H4 (cell line): ENCODE measurements at regions not wholly inside any gene's neighbourhood (a gene's known extent, or its start where the extent isn't known, plus 50 kb on each side); places are given as distances from the start of the nearest gene placed in this dataset.
"Not testable (repeated sequence)": the region's sequence is repeated elsewhere in the genome, so short reads cannot be mapped to it uniquely, and the experiment has no call there.

Experiments used
- DNase-seq: peaks from one replicate; pipeline ENCODE4 v3.0.0-alpha.2; 2015; ENCODE audit warnings: low spot score

GRCh38 chrX:88828011-88828410 is 81.0 kb downstream of the CPXCR1 start:
- no peak for DNase-seq

- no peak for DNase-seq
Measured at GRCh38 chrX:88830111-88830510, 83.1 kb downstream of the CPXCR1 start.

- DNase-seq = not testable (repeated sequence)
Measured at GRCh38 chrX:88837721-88838120, 90.7 kb downstream of the CPXCR1 start.

- no peak for DNase-seq
Measured at GRCh38 chrX:88838392-88838791, 91.4 kb downstream of the CPXCR1 start.

GRCh38 chrX:88843841-88844240 is 96.8 kb downstream of the CPXCR1 start:
- not testable (repeated sequence) for DNase-seq

- no peak for DNase-seq
Measured at GRCh38 chrX:88853925-88854324, 106.9 kb downstream of the CPXCR1 start.

GRCh38 chrX:88863726-88864125 is 116.7 kb downstream of the CPXCR1 start:
- DNase-seq = no peak

GRCh38 chrX:88865634-88866033 is 118.6 kb downstream of the CPXCR1 start:
- DNase-seq = no peak

- no peak for DNase-seq
Measured at GRCh38 chrX:88881536-88881935, 134.5 kb downstream of the CPXCR1 start.

- peak; percentile 50 for DNase-seq
Measured at GRCh38 chrX:88883200-88883599, 136.2 kb downstream of the CPXCR1 start.

GRCh38 chrX:88886908-88887307 is 139.9 kb downstream of the CPXCR1 start:
- DNase-seq = peak; percentile 51

GRCh38 chrX:88903989-88904718 is 157.1 kb downstream of the CPXCR1 start:
- no peak for DNase-seq

- DNase-seq = no peak
Measured at GRCh38 chrX:88908056-88908455, 161.0 kb downstream of the CPXCR1 start.

- no peak for DNase-seq
Measured at GRCh38 chrX:88937616-88938015, 190.6 kb downstream of the CPXCR1 start.

- no peak for DNase-seq
Measured at GRCh38 chrX:88940904-88941303, 193.9 kb downstream of the CPXCR1 start.

- DNase-seq = no peak
Measured at GRCh38 chrX:88944661-88945060, 197.6 kb downstream of the CPXCR1 start.

- DNase-seq = not testable (repeated sequence)
Measured at GRCh38 chrX:88956059-88956458, 209.0 kb downstream of the CPXCR1 start.

- DNase-seq = no peak
Measured at GRCh38 chrX:88977835-88978234, 230.8 kb downstream of the CPXCR1 start.

GRCh38 chrX:88982183-88982582 is 235.2 kb downstream of the CPXCR1 start:
- no peak for DNase-seq

GRCh38 chrX:88982933-88983332 is 235.9 kb downstream of the CPXCR1 start:
- no peak for DNase-seq

- no peak for DNase-seq
Measured at GRCh38 chrX:88988796-88989195, 241.8 kb downstream of the CPXCR1 start.

- DNase-seq = no peak
Measured at GRCh38 chrX:88990882-88991582, 244.0 kb downstream of the CPXCR1 start.

GRCh38 chrX:88991583-88992132 is 244.6 kb downstream of the CPXCR1 start:
- DNase-seq = no peak
